ENCODE measurements at regions not wholly inside any gene's neighbourhood (a gene's known extent, or its start where the extent isn't known, plus 50 kb on each side); places are given as distances from the start of the nearest gene placed in this dataset.

GRCh38 chr6:15132167-15132566 lies 113.7 kb upstream of the JARID2 start:
- TF ChIP-seq SIN3A (IDR thresholded peaks at IDR 0.05; ENCODE audit: borderline replicate concordance, insufficient read depth, low read length), result no peak
- TF ChIP-seq TAF1 (IDR thresholded peaks at IDR 0.05; ENCODE audit: borderline replicate concordance, insufficient read depth, low read length), result no peak
- no peak for TF ChIP-seq POLR2AphosphoS5 (IDR thresholded peaks at IDR 0.05; ENCODE audit: low read depth, low read length)
